RWPE1 (cell line): ENCODE measurements at regions not wholly inside any gene's neighbourhood (a gene's known extent, or its start where the extent isn't known, plus 50 kb on each side); places are given as distances from the start of the nearest gene placed in this dataset.
A peak's percentile ranks its signal among the peaks of the same experiment; 100 is the strongest.

ENCODE experiments used
- CTCF ChIA-PET: fragments of 350-600 bp; sonication (Branson Sonifier 250); formaldehyde crosslinking; extraction: SDS; loops from one replicate; lab custom pipeline; 2021; lab: Yijun Ruan, JAX
- POLR2A ChIA-PET: fragments of 400-600 bp; formaldehyde crosslinking; extraction: SDS; loops from one replicate; lab custom pipeline; 2020; ENCODE audit warnings: antibody characterized with exemption; ENCODE audit not compliant: low non-redundant PET; lab: Yijun Ruan, JAX
- DNase-seq: peaks from one replicate; pipeline ENCODE4 v3.0.0; 2012; ENCODE audit warnings: low spot score
- H3K27ac ChIP-seq: fragments of 450-650 bp; 2 replicates; pipeline ENCODE4 v1.5.1; 2017
- CTCF ChIP-seq: fragments of 450-650 bp; conservative IDR thresholded peaks from 2 replicates; pipeline ENCODE4 v1.5.1; 2017; ENCODE audit warnings: low read depth, mild to moderate bottlenecking

- CTCF ChIA-PET, result no interaction called here
- POLR2A ChIA-PET, result no interaction called here
- H3K27ac ChIP-seq, result no peak overlapping the region
- no peak for DNase-seq
- no peak for TF ChIP-seq CTCF
These were observed 114.2 kb downstream of the SOX9 start for GRCh38 chr17:72234985-72235384.

GRCh38 chr17:72236980-72237633 lies 116.3 kb downstream of the SOX9 start:
- ChIA-PET CTCF (interaction anchor here (0.6 kb wide), 1 partner anchor 923 kb away, joined by 3 read pairs; no protein-coding TSS in a partner anchor), POLR2A (no interaction called here)
- DNase-seq, result no peak
- TF ChIP-seq CTCF, result no peak
- H3K27ac ChIP-seq, result no peak overlapping the region

- no peak for DNase-seq
- TF ChIP-seq CTCF, result no peak
- ChIA-PET POLR2A (no interaction called here), CTCF (no interaction called here)
- H3K27ac ChIP-seq, result no peak overlapping the region
These were observed 117.4 kb downstream of the SOX9 start for GRCh38 chr17:72238157-72238673.

GRCh38 chr17:72239548-72239947 lies 118.7 kb downstream of the SOX9 start:
- no peak overlapping the region for H3K27ac ChIP-seq
- no peak for DNase-seq
- ChIA-PET POLR2A (no interaction called here), CTCF (no interaction called here)
- TF ChIP-seq CTCF, result no peak

GRCh38 chr17:72240333-72240732 lies 119.5 kb downstream of the SOX9 start:
- no peak overlapping the region for H3K27ac ChIP-seq
- no peak for DNase-seq
- POLR2A ChIA-PET, result no interaction called here
- CTCF ChIA-PET, result no interaction called here
- no peak for TF ChIP-seq CTCF

GRCh38 chr17:72244494-72244893 lies 123.7 kb downstream of the SOX9 start:
- peak; percentile 17 for DNase-seq
- CTCF ChIA-PET, result interaction anchor here (0.7 kb wide), 1 partner anchor 22 kb away, joined by 3 read pairs; no protein-coding TSS in a partner anchor
- no peak for TF ChIP-seq CTCF
- POLR2A ChIA-PET, result no interaction called here
- no peak overlapping the region for H3K27ac ChIP-seq
